ENCODE measurements at regions not wholly inside any gene's neighbourhood (a gene's known extent, or its start where the extent isn't known, plus 50 kb on each side); places are given as distances from the start of the nearest gene placed in this dataset.

- no peak for TF ChIP-seq EZH2 (IDR thresholded peaks at IDR 0.05)
- no peak for TF ChIP-seq REST (IDR thresholded peaks at IDR 0.05; ENCODE audit: low read depth)
- no peak for TF ChIP-seq CTCF (IDR thresholded peaks at IDR 0.05 in 2 of 3, conservative IDR thresholded peaks at IDR 0.05 in 1 of 3; ENCODE audit: borderline replicate concordance in 1 of 3, insufficient read depth in 1 of 3, low read depth in 2 of 3, low read length in 2 of 3)
- no peak for TF ChIP-seq EZH2phosphoT487 (IDR thresholded peaks at IDR 0.05; ENCODE audit: borderline replicate concordance)
- TF ChIP-seq POLR2AphosphoS5 (IDR thresholded peaks at IDR 0.05; ENCODE audit: low read depth, low read length): no peak
- no peak for TF ChIP-seq POLR2A (IDR thresholded peaks at IDR 0.05; ENCODE audit: borderline replicate concordance, extremely low read depth, insufficient read depth, insufficient read length)
- no peak for TF ChIP-seq ZNF274 (IDR thresholded peaks at IDR 0.05; ENCODE audit: low read depth, low read length)
- TF ChIP-seq YY1 (IDR thresholded peaks at IDR 0.05; ENCODE audit: extremely low read depth, insufficient replicate concordance, low read depth, low read length): no peak
- TF ChIP-seq TCF7L2 (IDR thresholded peaks at IDR 0.05; ENCODE audit: borderline replicate concordance, extremely low read depth, insufficient read depth, insufficient read length): no peak
- no peak for TF ChIP-seq SIN3A (IDR thresholded peaks at IDR 0.05; ENCODE audit: low read depth)
- TF ChIP-seq JUND (IDR thresholded peaks at IDR 0.05): no peak
- TF ChIP-seq ZFX (IDR thresholded peaks at IDR 0.05): no peak
- TF ChIP-seq MAX (IDR thresholded peaks at IDR 0.05): no peak
These were observed 239.4 kb upstream of the LRIG1 start for GRCh38 chr3:66740260-66740659.

All from HCT116 (cell line).